Esophagus muscularis mucosa (tissue), 4 donors: ENCODE measurements at regions not wholly inside any gene's neighbourhood (a gene's known extent, or its start where the extent isn't known, plus 50 kb on each side); places are given as distances from the start of the nearest gene placed in this dataset.

Source experiments
- CTCF ChIP-seq, 3 experiments: fragments of 200-600 bp in 2 of 3; fragments of 450-650 bp in 1 of 3; sonication (generic) in 2 of 3; IDR thresholded peaks; one replicate each; pipeline ENCODE4 v1.5.1; 2017 to 2019; ENCODE audit warnings: antibody characterized with exemption in 3 of 3, mild to moderate bottlenecking in 2 of 3, moderate library complexity in 1 of 3
- EP300 ChIP-seq: sonication (generic); formaldehyde crosslinking; IDR thresholded peaks from one replicate; pipeline ENCODE4 v1.6.1; 2017; ENCODE audit warnings: antibody characterized with exemption
- POLR2A ChIP-seq: fragments of 450-650 bp; IDR thresholded peaks from one replicate; pipeline ENCODE4 v1.6.1; 2017; ENCODE audit warnings: antibody characterized with exemption, moderate library complexity, mild to moderate bottlenecking, low read depth
- POLR2AphosphoS5 ChIP-seq, 2 donors: sonication (generic); formaldehyde crosslinking; IDR thresholded peaks; one replicate each; pipeline ENCODE4 v1.6.1; 2017; ENCODE audit warnings: antibody characterized with exemption in 2 of 2

GRCh38 chr13:22325761-22326160, 654.9 kb downstream of the FGF9 start:
- TF ChIP-seq CTCF (IDR thresholded peaks at IDR 0.05) (no peak), EP300 (no peak), POLR2A (no peak), POLR2AphosphoS5 (IDR thresholded peaks at IDR 0.05) (no peak)
